OCI-M2 (cell line): ENCODE measurements at regions not wholly inside any gene's neighbourhood (a gene's known extent, or its start where the extent isn't known, plus 50 kb on each side); places are given as distances from the start of the nearest gene placed in this dataset.

Experiments used
- DNase-seq: peaks from one replicate; lab custom pipeline; 2025; ENCODE audit not compliant: unreplicated experiment; lab: John Stamatoyannopoulos, UW

DNA sequence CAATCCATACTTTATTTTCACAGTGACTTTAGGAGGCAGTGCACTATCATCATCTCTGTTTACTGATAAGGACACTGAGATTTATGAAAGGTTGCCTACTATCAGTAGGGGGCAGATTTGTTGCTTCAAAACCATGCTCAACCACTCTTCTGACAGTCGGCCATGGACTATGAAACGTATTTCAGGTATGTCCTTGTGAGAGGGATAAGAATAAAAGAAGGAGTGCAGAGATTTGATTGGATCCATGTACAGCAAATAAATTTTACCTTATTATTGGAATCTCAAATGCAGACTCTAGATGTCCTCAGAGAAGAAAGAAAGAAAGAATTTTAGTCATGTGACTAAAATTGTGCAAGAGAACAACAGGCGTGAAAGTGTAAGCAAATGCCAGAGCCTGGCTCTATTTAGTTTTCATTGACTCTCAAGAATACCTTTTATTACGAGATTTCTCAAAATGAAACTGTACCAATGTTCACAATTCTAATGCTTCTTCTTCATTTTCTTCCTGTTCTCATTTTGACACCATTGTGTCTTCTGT lies 296.6 kb upstream of the RASA1 start:
- no peak for DNase-seq

DNA sequence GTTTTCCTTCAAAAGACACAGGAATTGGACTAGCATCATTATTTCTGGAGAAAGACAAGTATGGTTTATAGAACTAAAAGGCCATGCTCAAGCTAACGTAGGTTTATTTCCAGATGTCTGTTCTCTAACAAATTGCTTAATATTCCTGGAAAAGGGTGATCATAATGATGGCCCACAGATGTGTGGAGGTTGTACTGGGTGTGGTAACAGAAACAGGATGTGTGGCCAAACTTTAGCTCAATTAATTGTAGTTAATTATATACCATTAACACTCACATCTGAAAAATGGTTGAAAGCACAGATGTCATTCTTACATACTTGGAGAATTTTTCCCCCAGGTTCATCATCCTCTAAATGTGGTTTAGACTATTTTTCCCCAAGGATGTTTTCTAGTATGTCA lies 292.7 kb upstream of the RASA1 start:
- no peak for DNase-seq

DNA sequence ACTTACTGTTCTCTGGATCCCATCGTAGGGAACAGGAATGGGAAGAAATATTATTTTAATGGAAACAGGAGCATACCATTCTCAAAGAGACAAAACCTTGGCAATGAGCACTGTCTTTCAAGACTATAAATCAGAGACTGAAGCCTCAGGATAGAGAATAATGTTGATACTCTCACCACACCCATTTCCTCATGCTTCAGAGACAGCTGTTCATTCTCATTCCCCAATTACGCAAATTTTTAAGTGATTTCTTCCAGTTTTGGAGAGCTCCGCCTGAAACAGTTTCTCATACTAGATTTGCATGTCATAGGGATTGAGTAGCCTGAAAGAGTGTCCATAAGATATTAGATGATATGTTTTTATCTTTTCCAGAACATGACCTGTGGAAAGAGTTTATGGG lies 290.5 kb upstream of the RASA1 start:
- no peak for DNase-seq

GRCh38 chr5:86977808-86978207 lies 289.9 kb upstream of the RASA1 start:
- no peak for DNase-seq

GRCh38 chr5:86979811-86980411 lies 287.8 kb upstream of the RASA1 start:
- DNase-seq = no peak

- DNase-seq = no peak
Measured at GRCh38 chr5:86981898-86982297, 285.8 kb upstream of the RASA1 start.

- DNase-seq = no peak
Measured at GRCh38 chr5:86983208-86983607, 284.5 kb upstream of the RASA1 start.

GRCh38 chr5:86986837-86987236 lies 280.8 kb upstream of the RASA1 start:
- no peak for DNase-seq

DNA sequence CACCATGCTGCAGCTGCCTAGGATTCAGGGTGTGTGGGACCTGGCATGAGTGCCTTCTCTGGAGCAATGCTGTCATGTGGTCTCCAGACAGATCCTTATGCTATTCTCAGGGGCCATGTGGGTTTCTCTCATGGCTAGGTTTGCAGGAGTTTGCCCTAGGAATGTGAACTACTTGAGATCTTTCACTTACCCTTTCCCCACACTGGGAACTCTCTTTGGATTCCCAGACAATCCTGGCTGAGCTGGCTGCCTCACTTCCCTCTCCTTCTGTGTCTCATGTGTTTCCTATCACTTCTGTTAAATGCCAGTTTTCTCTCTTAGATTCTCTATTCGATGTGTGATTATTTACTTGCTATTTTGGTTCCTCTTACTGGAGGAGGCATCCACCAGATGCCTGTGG lies 270.2 kb upstream of the RASA1 start:
- no peak for DNase-seq

DNA sequence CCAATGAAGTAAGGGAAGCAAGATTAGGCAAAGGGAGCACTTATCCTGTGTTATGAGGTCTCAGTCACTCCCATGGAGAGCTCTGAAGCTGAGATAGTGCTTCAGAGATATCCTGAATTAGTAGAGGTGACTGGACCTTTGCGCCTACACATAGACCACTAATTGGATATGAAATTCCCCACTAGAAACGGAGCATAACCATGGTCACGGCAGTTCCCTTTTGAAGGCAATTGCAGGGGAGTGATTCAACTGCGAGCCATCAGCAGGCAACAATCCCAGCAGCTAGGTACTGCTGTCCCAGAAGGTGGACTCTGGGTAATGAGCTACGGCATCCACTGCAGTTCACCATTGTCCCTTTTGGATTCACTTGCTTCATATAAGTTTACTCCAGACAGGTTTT lies 267.7 kb upstream of the RASA1 start:
- no peak for DNase-seq

- no peak for DNase-seq
Measured at GRCh38 chr5:87002485-87002884, 265.2 kb upstream of the RASA1 start.

DNA sequence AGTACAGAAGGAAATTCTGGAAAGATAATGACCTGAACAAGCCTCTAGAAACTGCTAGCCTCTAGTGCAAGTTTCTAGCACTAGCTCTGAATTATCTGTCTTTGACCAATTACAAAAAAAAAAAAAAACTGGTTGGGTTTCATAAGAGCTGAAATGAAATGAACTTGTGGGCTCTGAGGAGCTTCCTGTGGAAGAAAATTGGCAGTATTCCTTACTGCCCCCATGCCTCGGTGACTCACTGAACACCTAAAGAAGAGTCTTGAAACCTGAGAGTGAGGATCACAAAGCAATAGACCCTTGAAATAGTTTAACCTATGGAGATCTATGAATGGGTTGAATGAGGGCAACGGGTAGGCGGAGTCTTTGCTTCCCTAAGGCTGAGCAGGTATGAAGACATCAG lies 263.6 kb upstream of the RASA1 start:
- no peak for DNase-seq

GRCh38 chr5:87007737-87008136 lies 259.9 kb upstream of the RASA1 start:
- no peak for DNase-seq

GRCh38 chr5:87008751-87009560 lies 258.7 kb upstream of the RASA1 start:
- DNase-seq = no peak

DNA sequence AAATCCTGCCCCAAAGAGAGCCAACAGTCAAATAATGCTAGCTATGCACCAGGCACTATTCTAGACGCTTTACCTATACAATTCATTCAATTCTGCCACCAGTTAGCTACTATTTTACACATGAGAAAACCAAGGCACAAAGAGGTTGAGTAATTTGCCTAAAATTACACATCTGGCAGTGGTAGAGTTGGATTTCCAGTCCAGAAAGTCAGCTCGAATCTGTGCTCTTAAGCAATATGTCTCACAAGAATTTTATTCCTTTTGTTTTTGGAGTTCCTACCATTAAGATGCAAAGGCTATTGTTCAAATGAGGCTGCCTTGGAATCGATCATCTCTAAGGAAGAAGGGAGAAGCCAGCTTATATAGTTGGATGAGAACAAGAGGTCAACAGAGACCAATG lies 256.9 kb upstream of the RASA1 start:
- DNase-seq = no peak

- DNase-seq = no peak
Measured at GRCh38 chr5:87015901-87016300, 251.8 kb upstream of the RASA1 start.

DNA sequence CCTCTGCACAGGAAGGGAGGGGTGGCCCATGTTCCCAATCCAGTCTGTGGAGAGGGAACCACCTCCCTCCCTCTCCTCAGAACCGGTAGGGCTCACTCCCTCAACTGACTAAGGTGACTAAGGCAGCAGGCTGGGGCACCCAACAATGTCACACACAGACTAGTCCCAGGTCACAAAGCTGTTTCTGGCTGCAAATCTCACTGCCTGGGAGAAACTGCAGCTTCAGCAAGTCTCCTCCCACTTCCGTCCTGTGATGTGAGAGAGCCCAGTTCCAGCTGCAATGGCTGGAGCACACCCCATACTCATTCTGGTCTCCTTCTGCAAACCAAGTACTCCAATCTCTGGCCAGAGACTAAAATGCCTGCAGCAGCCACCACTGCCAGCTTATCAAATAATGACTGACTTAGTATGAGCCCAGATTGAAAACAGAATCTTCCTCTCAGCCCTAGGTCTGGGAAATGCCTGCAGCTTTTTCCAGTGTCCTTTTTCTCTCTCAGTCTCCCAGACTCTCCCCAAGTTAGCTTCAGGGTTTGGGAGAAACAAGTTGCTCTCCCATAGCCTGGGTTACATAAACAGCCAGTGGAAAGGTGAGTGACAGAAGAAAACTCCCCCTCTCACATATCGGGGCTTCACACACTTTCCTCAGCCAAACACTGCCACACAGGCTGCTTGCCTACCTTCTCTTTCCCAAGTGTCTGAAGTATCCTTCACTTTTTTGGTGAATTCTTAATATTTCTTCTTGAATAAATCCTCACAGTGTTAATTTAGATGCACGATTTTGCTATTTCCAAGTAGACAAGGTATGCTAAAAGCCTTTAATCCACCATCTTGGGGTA lies 247.4 kb upstream of the RASA1 start:
- DNase-seq = no peak

DNA sequence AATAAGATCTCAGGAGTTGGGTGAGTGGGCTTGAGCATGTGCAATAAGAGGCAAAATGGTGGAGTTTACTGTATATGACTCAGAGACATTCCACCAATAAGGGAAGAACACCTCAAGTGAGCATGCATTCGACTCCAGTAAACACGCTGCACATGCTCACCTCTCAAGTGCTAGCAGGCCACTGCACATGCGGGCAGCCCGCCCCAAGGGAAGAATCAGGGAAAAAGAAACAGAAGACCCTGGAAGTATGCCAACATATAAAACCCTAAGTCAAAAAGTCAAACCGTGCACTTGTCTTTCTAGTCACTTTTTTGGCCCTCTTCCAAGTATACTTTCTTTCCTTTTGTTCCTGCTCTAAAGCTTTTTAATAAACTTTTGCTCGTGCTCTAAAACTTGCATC lies 245.3 kb upstream of the RASA1 start:
- no peak for DNase-seq

- no peak for DNase-seq
Measured at GRCh38 chr5:87027570-87027969, 240.1 kb upstream of the RASA1 start.

DNA sequence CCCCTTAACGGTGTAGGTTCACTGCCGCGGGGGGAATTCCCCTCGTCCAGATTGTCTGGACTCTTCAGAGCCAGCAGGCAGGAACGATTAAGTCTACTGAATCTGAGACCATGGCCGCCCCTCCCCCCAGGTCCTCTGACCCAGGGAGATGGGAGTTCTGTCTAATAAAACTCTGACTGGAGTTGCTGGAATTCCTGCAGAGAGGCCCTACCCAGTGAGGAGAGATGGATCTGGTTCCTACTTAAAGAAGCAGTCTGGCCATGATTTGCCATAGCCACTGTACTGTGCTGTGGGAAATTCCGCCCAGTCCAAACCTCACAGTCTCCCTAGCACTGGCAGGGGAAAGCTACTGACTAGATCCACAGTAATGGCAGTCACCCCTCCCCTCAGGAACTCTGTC lies 237.7 kb upstream of the RASA1 start:
- DNase-seq = no peak

DNA sequence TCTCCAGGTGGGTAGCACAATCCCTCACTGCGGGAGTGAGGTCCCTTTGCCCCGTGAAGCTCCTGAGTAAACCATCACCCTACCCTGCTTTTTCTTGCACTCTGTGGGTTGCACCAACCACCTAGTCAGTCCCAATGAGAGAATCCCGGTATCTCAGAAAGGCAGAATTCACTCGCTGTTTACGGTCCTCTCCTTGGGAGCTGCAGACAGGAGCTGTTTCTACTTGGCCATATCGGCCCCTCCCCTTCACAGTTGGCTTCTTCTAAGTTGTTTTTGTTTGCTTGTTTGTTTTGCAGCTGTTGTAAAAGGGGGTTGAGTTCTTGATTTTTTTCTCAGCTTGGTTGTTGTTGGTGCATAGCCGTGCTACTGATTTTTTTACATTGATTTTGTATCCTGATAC lies 237.0 kb upstream of the RASA1 start:
- DNase-seq = no peak

GRCh38 chr5:87034557-87034956 lies 233.1 kb upstream of the RASA1 start:
- no peak for DNase-seq
